ENCODE measurements at regions not wholly inside any gene's neighbourhood (a gene's known extent, or its start where the extent isn't known, plus 50 kb on each side); places are given as distances from the start of the nearest gene placed in this dataset.

DNA sequence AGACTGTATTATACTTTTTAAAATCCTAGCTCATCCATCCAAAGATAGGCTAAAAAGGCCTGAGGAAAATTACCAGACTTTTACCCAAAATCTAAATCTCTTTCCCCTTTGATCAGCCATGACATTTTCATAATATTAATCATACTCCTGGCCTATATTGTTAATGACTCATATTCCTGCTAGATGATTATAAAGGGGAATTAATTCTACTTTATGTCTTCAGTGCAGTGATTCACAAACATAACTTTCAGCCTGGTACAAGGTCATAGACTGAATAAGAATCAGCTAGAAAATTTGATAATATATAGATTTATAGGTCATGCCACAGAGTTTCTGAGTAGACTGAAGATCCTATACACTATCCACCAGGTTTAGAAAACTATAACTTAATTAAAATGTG is 1905.4 kb downstream of the C4orf33 start:
- no peak for TF ChIP-seq ARNTL (CRISPR knock-in tag; IDR thresholded peaks at IDR 0.05; ENCODE audit: borderline replicate concordance, low read depth)
- no peak for TF ChIP-seq ZFP30 (CRISPR knock-in tag; IDR thresholded peaks at IDR 0.05)
- TF ChIP-seq SNAI2 (CRISPR knock-in tag; IDR thresholded peaks at IDR 0.05) = no peak
- TF ChIP-seq TCF4 (CRISPR knock-in tag; IDR thresholded peaks at IDR 0.05; ENCODE audit: borderline replicate concordance) = no peak
